ENCODE measurements at regions not wholly inside any gene's neighbourhood (a gene's known extent, or its start where the extent isn't known, plus 50 kb on each side); places are given as distances from the start of the nearest gene placed in this dataset.

DNA sequence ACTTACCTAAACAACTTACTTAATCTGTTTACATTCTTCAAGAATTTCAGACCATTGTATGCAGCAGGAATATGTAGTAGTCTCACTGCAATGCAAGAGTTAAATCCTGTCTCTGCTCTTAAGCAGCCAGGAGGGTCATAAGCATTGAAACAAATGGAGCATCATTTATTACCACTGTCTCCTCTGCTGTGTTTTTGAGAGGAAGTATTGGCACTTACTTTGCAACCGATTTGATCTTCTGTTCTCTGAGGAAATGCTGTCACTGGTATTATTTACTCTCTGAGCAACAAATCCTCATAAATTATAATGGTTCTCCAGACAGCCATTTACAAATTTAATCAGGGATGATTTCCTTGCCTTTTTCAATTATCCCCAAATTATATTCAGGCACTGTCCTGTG, 1367.1 kb downstream of the STIM2 start:
- POLR2A ChIA-PET, result no interaction called here
- CTCF ChIA-PET, result no interaction called here
- TF ChIP-seq, protein P1, sequence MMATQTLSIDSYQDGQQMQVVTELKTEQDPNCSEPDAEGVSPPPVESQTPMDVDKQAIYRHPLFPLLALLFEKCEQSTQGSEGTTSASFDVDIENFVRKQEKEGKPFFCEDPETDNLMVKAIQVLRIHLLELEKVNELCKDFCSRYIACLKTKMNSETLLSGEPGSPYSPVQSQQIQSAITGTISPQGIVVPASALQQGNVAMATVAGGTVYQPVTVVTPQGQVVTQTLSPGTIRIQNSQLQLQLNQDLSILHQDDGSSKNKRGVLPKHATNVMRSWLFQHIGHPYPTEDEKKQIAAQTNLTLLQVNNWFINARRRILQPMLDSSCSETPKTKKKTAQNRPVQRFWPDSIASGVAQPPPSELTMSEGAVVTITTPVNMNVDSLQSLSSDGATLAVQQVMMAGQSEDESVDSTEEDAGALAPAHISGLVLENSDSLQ (IDR thresholded peaks at IDR 0.05), result no peak
- TF ChIP-seq NFRKB (IDR thresholded peaks at IDR 0.05) (no peak), SP1 (IDR thresholded peaks at IDR 0.05) (no peak), ELF4 (IDR thresholded peaks at IDR 0.05) (no peak), FOXM1 (IDR thresholded peaks at IDR 0.05; ENCODE audit: borderline replicate concordance) (no peak), LEF1 (IDR thresholded peaks at IDR 0.05; ENCODE audit: borderline replicate concordance) (no peak), ZNF384 (IDR thresholded peaks at IDR 0.05) (no peak), FOXK2 (IDR thresholded peaks at IDR 0.05) (no peak), SUZ12 (IDR thresholded peaks at IDR 0.05) (no peak), L3MBTL2 (conservative IDR thresholded peaks at IDR 0.05) (no peak), ARNT (IDR thresholded peaks at IDR 0.05) (no peak), HDGF (IDR thresholded peaks at IDR 0.05; ENCODE audit: borderline replicate concordance) (no peak), FOXA1 (IDR thresholded peaks at IDR 0.05) (no peak), CTBP1 (IDR thresholded peaks at IDR 0.05; ENCODE audit: borderline replicate concordance) (no peak), TARDBP (IDR thresholded peaks at IDR 0.05) (no peak), BHLHE40 (IDR thresholded peaks at IDR 0.05; ENCODE audit: borderline replicate concordance) (no peak)
- DNase-seq (ENCODE audit: extremely low spot score), result no peak

DNA sequence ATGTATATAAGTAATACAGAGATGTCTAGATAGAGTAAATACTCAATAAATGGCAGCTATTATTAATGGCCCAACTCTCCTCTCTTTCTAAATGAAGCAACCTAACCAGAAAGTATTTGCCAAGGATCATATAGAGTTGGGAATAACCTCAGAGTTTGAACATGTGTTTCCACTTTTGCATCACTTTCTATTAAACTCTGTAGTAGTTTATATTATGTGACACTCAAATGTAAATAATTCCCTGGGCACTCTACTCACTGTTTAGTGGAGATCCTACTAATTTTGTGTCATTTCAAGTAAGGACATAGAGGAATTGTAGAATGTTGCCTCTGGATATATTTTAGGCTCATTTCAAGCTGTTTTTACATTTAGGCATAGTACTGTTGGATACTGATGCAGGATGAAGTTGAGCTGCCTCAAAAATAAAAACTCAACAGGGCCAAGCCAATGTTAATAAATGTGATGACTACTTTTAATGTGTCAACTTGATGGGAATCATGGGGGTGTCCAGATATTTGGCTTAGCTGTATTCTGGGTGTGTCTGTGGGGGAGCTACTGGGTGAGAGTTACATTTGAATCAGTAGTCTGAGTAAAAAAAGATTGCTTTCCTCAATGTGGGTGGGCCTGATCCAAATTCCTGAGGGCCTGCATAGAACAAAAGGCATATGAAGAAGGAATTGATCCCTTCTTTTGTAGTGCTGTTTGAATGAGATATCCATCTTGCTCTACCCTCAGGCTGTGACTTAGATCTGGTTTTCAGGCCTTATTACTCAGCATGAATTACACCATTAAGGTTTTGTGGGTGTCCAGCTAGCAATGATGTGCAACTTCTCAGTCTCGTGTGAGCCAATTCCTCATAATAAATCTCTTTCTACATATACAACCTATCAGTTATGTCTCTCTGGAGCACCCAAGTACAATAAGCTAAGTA, 1368.2 kb downstream of the STIM2 start:
- no peak for DNase-seq (ENCODE audit: extremely low spot score)
- ChIA-PET CTCF (no interaction called here), POLR2A (no interaction called here)
- TF ChIP-seq FOXK2 (IDR thresholded peaks at IDR 0.05) (no peak), ELF4 (IDR thresholded peaks at IDR 0.05) (no peak), NFRKB (IDR thresholded peaks at IDR 0.05) (no peak), FOXA1 (IDR thresholded peaks at IDR 0.05) (no peak), ARNT (IDR thresholded peaks at IDR 0.05) (no peak), SP1 (IDR thresholded peaks at IDR 0.05) (no peak), L3MBTL2 (conservative IDR thresholded peaks at IDR 0.05) (no peak), CTBP1 (IDR thresholded peaks at IDR 0.05; ENCODE audit: borderline replicate concordance) (no peak), SUZ12 (IDR thresholded peaks at IDR 0.05) (no peak), HDGF (IDR thresholded peaks at IDR 0.05; ENCODE audit: borderline replicate concordance) (no peak), LEF1 (IDR thresholded peaks at IDR 0.05; ENCODE audit: borderline replicate concordance) (no peak), TARDBP (IDR thresholded peaks at IDR 0.05) (no peak)
- TF ChIP-seq, protein P1 (IDR thresholded peaks at IDR 0.05), result no peak

DNA sequence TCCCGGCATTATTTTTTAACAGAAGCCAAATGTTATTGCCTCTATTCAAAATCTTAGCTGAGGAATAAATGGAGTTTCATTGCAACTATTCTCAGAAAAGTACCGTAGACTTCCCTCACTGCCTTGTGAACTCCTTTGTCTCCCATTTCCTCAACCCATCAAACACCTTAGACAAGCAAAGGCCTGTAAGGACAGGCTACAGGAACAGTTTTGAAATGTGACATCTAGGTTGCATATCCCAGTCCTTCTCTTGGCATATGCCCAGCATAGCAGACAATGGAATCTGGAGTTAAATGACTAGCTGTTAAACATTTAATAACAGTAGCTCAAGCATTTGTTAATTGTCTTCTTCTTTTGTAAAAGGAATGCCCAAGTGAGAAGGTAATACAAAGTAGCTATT, 1371.7 kb downstream of the STIM2 start:
- TF ChIP-seq ELF4 (IDR thresholded peaks at IDR 0.05) (no peak), ZNF384 (IDR thresholded peaks at IDR 0.05) (no peak), NFRKB (IDR thresholded peaks at IDR 0.05) (no peak), FOXK2 (IDR thresholded peaks at IDR 0.05) (no peak), HDGF (IDR thresholded peaks at IDR 0.05; ENCODE audit: borderline replicate concordance) (no peak), LEF1 (IDR thresholded peaks at IDR 0.05; ENCODE audit: borderline replicate concordance) (no peak), ARNT (IDR thresholded peaks at IDR 0.05) (no peak), L3MBTL2 (conservative IDR thresholded peaks at IDR 0.05) (no peak), SP1 (IDR thresholded peaks at IDR 0.05) (no peak), FOXA1 (IDR thresholded peaks at IDR 0.05) (no peak), CTBP1 (IDR thresholded peaks at IDR 0.05; ENCODE audit: borderline replicate concordance) (no peak)
- TF ChIP-seq, protein P1 (IDR thresholded peaks at IDR 0.05), result no peak
- ChIA-PET POLR2A (no interaction called here), CTCF (interaction anchor here (0.7 kb wide), 1 partner anchor 828 kb away, joined by 5 read pairs; no protein-coding TSS in a partner anchor)
- no peak for DNase-seq (ENCODE audit: extremely low spot score)

DNA sequence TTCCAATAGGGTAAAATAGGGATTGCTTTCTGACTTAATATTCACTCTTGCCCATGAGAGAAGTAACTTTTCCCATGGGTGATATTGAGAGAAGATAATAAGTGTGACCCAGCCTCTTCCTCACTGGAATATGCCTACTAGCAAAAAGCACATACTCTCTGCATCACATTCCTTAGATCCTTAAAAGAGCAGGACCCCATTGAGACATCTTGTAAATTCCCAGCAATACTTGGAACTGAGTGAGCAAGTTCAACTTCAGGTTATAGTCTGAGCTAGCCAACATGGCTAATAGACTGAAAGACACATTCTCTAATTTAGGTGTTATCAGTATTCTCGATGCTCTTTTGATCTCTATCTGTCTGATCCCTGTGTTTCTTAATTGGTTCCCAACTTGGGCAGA, 1372.3 kb downstream of the STIM2 start:
- ChIA-PET CTCF (no interaction called here), POLR2A (no interaction called here)
- TF ChIP-seq FOXM1 (IDR thresholded peaks at IDR 0.05; ENCODE audit: borderline replicate concordance) (no peak), LEF1 (IDR thresholded peaks at IDR 0.05; ENCODE audit: borderline replicate concordance) (no peak), NFRKB (IDR thresholded peaks at IDR 0.05) (no peak)
- DNase-seq (ENCODE audit: extremely low spot score), result no peak

DNA sequence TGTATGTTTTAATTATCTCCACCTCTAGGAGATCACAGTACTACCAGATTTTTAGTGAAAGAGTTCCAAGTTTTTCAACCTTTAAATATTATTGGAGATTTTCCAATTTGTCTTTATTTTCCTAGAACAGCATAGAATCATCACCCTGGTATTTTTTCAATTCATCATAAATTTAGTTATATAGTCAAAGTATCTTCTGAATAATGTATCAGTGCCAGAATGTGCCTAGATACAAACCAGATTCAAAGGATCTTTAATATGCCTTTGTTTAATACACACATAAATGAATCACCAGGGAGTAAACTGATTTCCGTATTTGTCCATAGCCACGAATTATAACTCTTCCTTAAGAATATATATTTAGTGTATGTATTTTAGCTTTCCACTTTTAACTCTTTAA, 1373.1 kb downstream of the STIM2 start:
- TF ChIP-seq FOXK2 (IDR thresholded peaks at IDR 0.05) (no peak), ZNF384 (IDR thresholded peaks at IDR 0.05) (no peak), L3MBTL2 (conservative IDR thresholded peaks at IDR 0.05) (no peak), ARNT (IDR thresholded peaks at IDR 0.05) (no peak), NFRKB (IDR thresholded peaks at IDR 0.05) (no peak), FOXA1 (IDR thresholded peaks at IDR 0.05) (no peak), LEF1 (IDR thresholded peaks at IDR 0.05; ENCODE audit: borderline replicate concordance) (no peak), HDGF (IDR thresholded peaks at IDR 0.05; ENCODE audit: borderline replicate concordance) (no peak)
- CTCF ChIA-PET, result interaction anchor here (0.7 kb wide), 1 partner anchor 15 kb away, joined by 3 read pairs; no protein-coding TSS in a partner anchor
- no peak for DNase-seq (ENCODE audit: extremely low spot score)
- POLR2A ChIA-PET, result no interaction called here

DNA sequence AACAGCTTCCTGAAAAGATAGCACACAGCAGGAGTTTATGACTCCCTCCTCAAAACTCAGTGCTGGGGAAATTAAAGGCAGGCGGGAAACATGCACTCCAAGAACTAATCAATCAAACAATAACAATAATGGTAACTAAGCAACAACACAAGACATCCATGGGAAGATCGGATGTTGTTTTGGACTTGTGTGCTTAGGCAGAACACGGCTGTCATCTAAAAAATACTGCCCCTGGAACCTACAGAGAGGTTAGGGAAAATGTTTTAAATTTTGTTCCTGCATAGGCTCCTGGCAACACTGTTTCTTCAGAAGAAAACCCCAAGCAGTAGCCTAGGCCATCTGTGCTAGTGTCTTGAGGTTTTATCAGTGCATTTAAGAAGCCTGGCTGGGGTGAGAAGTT, 1378.2 kb downstream of the STIM2 start:
- TF ChIP-seq HDGF (IDR thresholded peaks at IDR 0.05; ENCODE audit: borderline replicate concordance) (no peak), ARNT (IDR thresholded peaks at IDR 0.05) (no peak), TARDBP (IDR thresholded peaks at IDR 0.05) (no peak)
- DNase-seq (ENCODE audit: extremely low spot score), result peak; percentile 4
- ChIA-PET POLR2A (no interaction called here), CTCF (no interaction called here)

Data from HEK293T (cell line).